ENCODE measurements at regions not wholly inside any gene's neighbourhood (a gene's known extent, or its start where the extent isn't known, plus 50 kb on each side); places are given as distances from the start of the nearest gene placed in this dataset.

DNA sequence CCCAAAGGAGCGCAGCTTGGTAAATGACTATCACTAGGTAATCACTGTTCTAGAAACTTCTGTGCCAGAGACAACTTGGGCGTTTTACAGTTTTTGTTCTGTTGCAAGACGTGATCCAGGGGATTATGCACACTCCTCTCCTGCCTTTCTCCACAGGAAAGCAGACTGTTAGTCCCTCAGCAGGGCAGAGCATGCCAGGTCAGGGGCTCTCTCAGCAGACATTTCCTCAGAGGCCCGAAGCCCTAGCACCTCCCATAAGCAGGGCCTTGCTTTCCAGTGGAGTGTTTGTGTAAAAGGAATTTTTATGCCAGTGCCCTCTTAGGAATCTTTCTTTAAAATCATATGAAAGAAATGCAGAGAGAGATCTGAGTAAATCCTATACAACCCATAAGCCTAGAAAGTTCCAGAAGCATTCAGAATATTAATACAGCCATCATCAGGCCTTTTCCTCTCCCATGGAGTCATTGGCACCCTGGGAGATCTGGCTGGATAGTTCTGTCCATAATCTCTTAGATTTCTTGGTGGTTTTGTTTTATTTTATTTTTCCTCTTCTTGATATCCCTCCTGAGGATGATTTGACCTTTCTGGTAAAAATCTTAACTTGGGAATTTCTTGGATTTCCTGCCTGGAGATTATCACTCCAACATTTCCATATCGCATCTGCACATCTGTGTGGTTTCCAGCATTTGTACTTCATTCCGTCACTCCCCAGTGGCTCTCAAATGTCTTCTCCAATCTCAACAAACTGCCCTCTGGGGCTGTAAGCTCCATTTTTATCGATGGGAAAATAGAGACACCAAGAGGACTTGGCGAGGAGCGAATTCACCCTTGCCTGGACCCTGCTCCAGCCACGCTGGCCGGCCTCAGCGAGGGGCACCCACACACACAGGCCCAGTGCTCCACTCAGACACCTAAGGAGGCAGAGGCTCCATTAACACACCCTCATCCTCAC, 116.1 kb downstream of the PSMG1 start:
- Mint-ChIP-seq H3K4me3 (ENCODE audit: unreplicated experiment) (no peak overlapping the region), H3K9me3 (ENCODE audit: low read depth) (peaks cover 8% of the 10 kb centered on the region), H3K27me3 (ENCODE audit: low read depth) (no peaks in the 10 kb centered on the region), H3K4me1 (ENCODE audit: low read depth) (peaks cover 20% of the 10 kb centered on the region), H3K36me3 (ENCODE audit: low read depth) (peaks cover 2% of the 10 kb centered on the region), H3K27ac (ENCODE audit: unreplicated experiment) (no peak overlapping the region)
- TF ChIP-seq, protein P1, sequence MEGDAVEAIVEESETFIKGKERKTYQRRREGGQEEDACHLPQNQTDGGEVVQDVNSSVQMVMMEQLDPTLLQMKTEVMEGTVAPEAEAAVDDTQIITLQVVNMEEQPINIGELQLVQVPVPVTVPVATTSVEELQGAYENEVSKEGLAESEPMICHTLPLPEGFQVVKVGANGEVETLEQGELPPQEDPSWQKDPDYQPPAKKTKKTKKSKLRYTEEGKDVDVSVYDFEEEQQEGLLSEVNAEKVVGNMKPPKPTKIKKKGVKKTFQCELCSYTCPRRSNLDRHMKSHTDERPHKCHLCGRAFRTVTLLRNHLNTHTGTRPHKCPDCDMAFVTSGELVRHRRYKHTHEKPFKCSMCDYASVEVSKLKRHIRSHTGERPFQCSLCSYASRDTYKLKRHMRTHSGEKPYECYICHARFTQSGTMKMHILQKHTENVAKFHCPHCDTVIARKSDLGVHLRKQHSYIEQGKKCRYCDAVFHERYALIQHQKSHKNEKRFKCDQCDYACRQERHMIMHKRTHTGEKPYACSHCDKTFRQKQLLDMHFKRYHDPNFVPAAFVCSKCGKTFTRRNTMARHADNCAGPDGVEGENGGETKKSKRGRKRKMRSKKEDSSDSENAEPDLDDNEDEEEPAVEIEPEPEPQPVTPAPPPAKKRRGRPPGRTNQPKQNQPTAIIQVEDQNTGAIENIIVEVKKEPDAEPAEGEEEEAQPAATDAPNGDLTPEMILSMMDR (IDR thresholded peaks at IDR 0.05), result peak; percentile 7
- no peak for DNase-seq (ENCODE audit: low spot score)

DNA sequence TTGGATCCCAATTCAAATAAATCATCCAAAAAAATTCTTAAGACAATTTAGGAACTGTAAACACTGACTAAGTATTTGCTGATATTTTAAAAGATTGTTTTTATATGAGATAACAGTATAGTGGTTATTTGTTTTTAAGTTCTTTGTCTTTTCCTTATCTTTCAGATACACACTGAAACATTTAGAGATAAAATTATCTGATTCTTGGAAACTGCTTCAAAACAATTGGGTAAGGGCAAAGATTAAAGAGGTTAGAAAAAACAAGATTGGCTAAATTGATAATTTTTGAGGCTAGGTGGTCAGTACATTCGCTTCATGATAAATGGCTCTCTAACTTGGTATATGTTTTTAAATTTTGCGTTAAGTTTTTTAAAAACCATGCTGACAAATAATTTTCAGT, 117.3 kb downstream of the PSMG1 start:
- Mint-ChIP-seq H3K4me1 (ENCODE audit: low read depth) (peaks cover 9% of the 10 kb centered on the region), H3K36me3 (ENCODE audit: low read depth) (peaks cover 2% of the 10 kb centered on the region), H3K4me3 (ENCODE audit: unreplicated experiment) (no peak overlapping the region), H3K27ac (ENCODE audit: unreplicated experiment) (no peak overlapping the region), H3K9me3 (ENCODE audit: low read depth) (peaks cover 8% of the 10 kb centered on the region), H3K27me3 (ENCODE audit: low read depth) (no peaks in the 10 kb centered on the region)
- DNase-seq (ENCODE audit: low spot score), result no peak
- TF ChIP-seq, protein P1 (IDR thresholded peaks at IDR 0.05), result no peak

DNA sequence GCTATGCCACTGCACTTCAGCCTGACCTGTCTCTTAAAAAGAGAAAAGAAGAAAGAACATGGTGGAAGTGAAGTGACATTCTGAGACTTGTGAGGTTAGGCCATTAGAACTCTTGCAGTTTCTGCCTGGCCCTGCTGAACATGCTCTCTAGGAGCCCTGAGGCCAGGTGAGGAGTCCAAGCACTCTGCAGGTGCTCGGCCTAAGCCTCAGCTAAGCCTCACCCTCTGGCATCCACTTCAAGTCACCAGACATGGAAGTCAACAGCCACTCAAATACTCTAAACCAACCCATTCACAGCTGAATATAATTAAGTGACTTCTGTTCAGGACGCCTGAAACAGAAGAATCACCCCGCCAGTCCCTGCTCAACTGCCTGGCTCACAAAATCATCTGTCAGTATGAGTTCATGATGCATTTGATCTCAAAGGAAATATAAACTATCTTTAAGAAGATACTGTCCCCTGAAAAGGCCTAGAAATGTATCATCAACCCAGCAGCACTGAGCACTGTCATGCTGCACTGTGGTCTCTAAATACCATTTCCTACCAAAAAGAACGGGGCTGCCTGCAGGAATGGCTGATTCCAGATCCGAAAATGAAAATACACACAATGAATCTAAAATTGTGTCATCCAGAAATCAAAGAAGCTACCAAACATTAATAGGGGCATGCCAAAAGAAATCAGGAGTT, 118.8 kb downstream of the PSMG1 start:
- Mint-ChIP-seq H3K4me3 (ENCODE audit: unreplicated experiment) (no peak overlapping the region), H3K27me3 (ENCODE audit: low read depth) (peaks cover 4% of the 10 kb centered on the region), H3K4me1 (ENCODE audit: low read depth) (peaks cover 9% of the 10 kb centered on the region), H3K9me3 (ENCODE audit: low read depth) (peaks cover 8% of the 10 kb centered on the region), H3K27ac (ENCODE audit: unreplicated experiment) (no peak overlapping the region), H3K36me3 (ENCODE audit: low read depth) (peaks cover 2% of the 10 kb centered on the region)
- TF ChIP-seq, protein P1 (IDR thresholded peaks at IDR 0.05), result no peak
- no peak for DNase-seq (ENCODE audit: low spot score)

DNA sequence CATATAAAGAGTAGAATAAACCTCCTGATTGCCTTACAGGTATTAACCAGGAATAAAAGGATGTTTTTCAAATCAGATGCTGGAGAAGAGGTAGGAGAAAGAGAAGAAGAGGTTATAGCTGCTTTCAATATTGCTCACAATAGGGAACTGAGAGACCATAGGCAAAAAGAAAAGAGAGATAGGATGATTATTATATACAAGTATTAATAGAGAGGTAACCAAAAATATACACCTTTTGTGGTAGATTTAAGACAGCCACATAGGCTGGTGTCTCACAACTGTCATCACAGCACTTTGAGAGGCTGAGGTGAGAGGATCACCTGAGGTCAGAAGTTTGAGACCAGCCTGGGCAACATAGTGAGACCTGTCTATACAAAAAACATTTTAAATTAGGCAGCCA, 119.7 kb downstream of the PSMG1 start:
- H3K4me1 Mint-ChIP-seq (ENCODE audit: low read depth), result peaks cover 9% of the 10 kb centered on the region
- TF ChIP-seq, protein P1 (IDR thresholded peaks at IDR 0.05), result no peak
- H3K9me3 Mint-ChIP-seq (ENCODE audit: low read depth), result no peaks in the 10 kb centered on the region
- peaks cover 6% of the 10 kb centered on the region for H3K27me3 Mint-ChIP-seq (ENCODE audit: low read depth)
- no peaks in the 10 kb centered on the region for H3K36me3 Mint-ChIP-seq (ENCODE audit: low read depth)
- no peak overlapping the region for H3K27ac Mint-ChIP-seq (ENCODE audit: unreplicated experiment)
- no peak for DNase-seq (ENCODE audit: low spot score)
- no peak overlapping the region for H3K4me3 Mint-ChIP-seq (ENCODE audit: unreplicated experiment)

DNA sequence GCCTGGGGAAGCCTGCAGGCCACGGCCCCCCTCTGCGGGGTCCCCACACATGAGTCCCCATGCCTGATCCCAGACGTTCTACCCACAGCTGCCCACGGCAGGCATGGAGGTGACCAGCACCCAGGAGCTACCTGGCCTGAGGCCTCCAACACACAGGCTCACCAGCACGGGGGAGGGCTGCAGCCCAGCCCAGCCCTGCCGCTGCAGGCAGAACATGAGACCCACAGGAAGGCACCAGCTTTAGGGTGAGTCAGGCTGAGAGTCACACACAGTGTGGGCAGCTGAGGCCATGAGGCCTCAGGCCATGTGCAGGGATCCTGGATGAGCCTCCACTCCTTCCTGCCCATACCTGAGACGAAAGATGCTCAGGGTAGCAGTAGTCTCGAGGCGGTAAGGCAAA, 121.1 kb downstream of the PSMG1 start:
- Mint-ChIP-seq H3K4me3 (ENCODE audit: unreplicated experiment) (no peak overlapping the region), H3K4me1 (ENCODE audit: low read depth) (peaks cover 6% of the 10 kb centered on the region), H3K9me3 (ENCODE audit: low read depth) (no peaks in the 10 kb centered on the region), H3K27ac (ENCODE audit: unreplicated experiment) (no peak overlapping the region), H3K36me3 (ENCODE audit: low read depth) (no peaks in the 10 kb centered on the region), H3K27me3 (ENCODE audit: low read depth) (peaks cover 6% of the 10 kb centered on the region)
- DNase-seq (ENCODE audit: low spot score), result no peak
- TF ChIP-seq, protein P1 (IDR thresholded peaks at IDR 0.05), result no peak
